HAP-1 (cell line): ENCODE measurements at regions not wholly inside any gene's neighbourhood (a gene's known extent, or its start where the extent isn't known, plus 50 kb on each side); places are given as distances from the start of the nearest gene placed in this dataset.
"Not testable (repeated sequence)": the region's sequence is repeated elsewhere in the genome, so short reads cannot be mapped to it uniquely, and the experiment has no call there.

Experiments
- DNase-seq, 2 experiments: peaks; one replicate each; pipeline ENCODE4 v3.0.0-alpha.2; 2016 to 2020; ENCODE audit warnings: low spot score in 2 of 2
- H3K27me3 ChIP-seq: fragments of 250-450 bp; sonication (Bioruptor Pico); 2 replicates; pipeline ENCODE4 v1.5.1; 2020; ENCODE audit warnings: low read depth, mild to moderate bottlenecking, moderate library complexity
- H3K36me3 ChIP-seq: fragments of 250-450 bp; sonication (Bioruptor Pico); replicated peaks from 2 replicates; pipeline ENCODE4 v1.5.1; 2020; ENCODE audit warnings: mild to moderate bottlenecking
- H3K4me1 ChIP-seq: fragments of 250-450 bp; sonication (Bioruptor Pico); 2 replicates; pipeline ENCODE4 v1.5.1; 2020; ENCODE audit warnings: mild to moderate bottlenecking
- H3K4me3 ChIP-seq: fragments of 250-450 bp; sonication (Bioruptor Pico); 2 replicates; pipeline ENCODE4 v1.5.1; 2020; ENCODE audit warnings: mild to moderate bottlenecking, moderate library complexity
- H3K9me3 ChIP-seq: fragments of 250-450 bp; sonication (Bioruptor Pico); 2 replicates; pipeline ENCODE4 v1.5.1; 2020; ENCODE audit warnings: mild to moderate bottlenecking, moderate library complexity
- in situ Hi-C: fragments of 300-500 bp; cut with MboI; formaldehyde crosslinking; loops from 3 replicates; pipeline ENCODE4 v1.14.3; 2020; ENCODE audit warnings: low sequenced_read_pairs, inconsistent platforms, mixed read lengths

DNA sequence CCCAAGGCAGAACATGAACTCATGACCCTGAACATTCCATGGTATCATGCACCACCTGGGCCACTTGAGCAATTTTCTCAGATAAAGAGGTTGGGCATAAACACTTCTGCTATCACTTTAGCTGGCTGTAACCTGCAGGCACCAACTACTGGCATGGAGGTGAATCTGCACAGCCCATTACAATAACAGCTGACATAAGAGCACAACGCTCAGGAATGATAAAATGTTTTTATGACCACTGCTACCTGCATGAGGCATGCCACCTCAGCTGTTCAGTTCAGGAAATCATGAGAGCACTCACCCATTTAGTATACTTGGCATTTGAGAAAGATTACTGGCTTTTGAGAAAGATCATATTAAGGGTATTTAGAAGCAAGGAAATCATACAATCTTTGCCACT, 85.7 kb upstream of the SPIN4 start:
- Histone ChIP-seq H3K27me3 (no peaks in the 10 kb centered on the region), H3K4me3 (no peak overlapping the region), H3K36me3 (no peaks in the 10 kb centered on the region), H3K9me3 (no peaks in the 10 kb centered on the region), H3K4me1 (no peaks in the 10 kb centered on the region)
- in situ Hi-C loops = no loop called here
- no peak for DNase-seq

DNA sequence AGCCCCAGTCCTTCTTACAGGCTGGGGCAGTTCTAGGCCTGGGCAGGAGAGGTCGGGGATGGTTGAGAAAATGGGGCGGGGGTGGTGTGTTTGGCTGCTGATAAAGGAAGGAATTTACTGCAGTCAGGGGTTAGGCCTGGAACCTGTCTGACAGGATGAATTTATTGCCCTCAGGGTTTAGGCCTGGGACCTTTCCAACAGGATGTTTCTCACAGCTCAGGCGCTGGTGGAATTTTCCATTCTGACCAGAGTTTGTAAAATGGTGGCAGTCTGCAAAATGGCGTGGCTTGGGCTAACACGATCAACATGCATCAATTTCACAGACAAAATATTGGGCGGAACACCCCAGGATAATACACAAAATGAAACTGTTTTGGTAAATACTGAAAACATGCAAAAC, 83.5 kb upstream of the SPIN4 start:
- H3K9me3 ChIP-seq = no peaks in the 10 kb centered on the region
- H3K27me3 ChIP-seq = no peaks in the 10 kb centered on the region
- no peak overlapping the region for H3K4me3 ChIP-seq
- H3K36me3 ChIP-seq = no peaks in the 10 kb centered on the region
- peak; percentile 22 to 35 for DNase-seq
- in situ Hi-C loops = no loop called here
- no peaks in the 10 kb centered on the region for H3K4me1 ChIP-seq

- Histone ChIP-seq H3K27me3 (no peaks in the 10 kb centered on the region), H3K36me3 (no peaks in the 10 kb centered on the region), H3K4me1 (no peaks in the 10 kb centered on the region; the same call in 1 of the 2 replicates), H3K4me3 (no peak overlapping the region), H3K9me3 (no peaks in the 10 kb centered on the region)
- in situ Hi-C loops = no loop called here
- no peak for DNase-seq
Measured at GRCh38 chrX:63434206-63434605, 83.1 kb upstream of the SPIN4 start.

DNA sequence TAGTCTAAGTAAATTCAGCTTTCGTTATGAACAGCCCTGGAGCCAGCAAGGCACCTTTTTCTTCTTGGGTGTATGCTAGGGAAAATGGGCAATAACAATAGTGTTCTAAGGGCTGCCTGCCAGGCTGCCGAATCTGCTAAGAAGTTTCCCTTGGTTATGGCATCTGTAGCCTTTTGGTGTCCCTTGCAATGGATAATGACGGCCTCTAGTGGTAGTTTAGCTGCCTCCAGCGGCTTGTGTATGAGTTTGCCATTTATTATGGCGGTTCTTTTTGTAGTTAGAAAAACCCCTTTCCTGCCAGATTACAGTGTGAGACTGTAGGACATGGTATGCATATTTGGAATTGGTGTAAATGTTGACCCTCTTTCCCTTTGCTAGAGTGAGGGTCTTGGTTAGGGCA, 78.9 kb upstream of the SPIN4 start:
- Histone ChIP-seq H3K4me3 (no peak overlapping the region), H3K4me1 (no peaks in the 10 kb centered on the region; the same call in 1 of the 2 replicates), H3K36me3 (0 out of 2 replicates have a peak, but pooled peaks cover 2% of the 10 kb centered on the region), H3K27me3 (no peaks in the 10 kb centered on the region), H3K9me3 (no peaks in the 10 kb centered on the region)
- DNase-seq = no peak
- in situ Hi-C loops = no loop called here

DNA sequence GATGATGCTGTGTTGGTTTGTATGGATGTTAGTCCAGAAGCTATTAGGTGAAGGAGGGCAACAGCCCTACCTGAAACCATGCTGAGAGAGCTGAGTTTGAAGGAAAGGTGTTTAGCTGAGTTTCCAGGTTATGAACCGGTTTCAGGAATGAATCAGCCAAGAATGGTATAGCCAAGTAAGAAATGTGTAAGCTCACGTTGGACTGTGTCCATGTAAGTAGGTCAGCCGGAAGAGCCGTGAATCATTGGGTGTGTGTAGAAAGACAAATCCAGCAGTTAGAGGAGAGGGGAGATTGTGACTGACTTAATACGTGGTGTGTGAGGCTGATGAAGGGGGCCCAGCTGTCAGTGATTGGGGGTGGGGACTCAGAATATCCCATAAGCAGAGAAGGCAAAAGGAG, 77.2 kb upstream of the SPIN4 start:
- in situ Hi-C loops = no loop called here
- H3K4me3 ChIP-seq = no peak overlapping the region

GRCh38 chrX:63426519-63426918, 75.4 kb upstream of the SPIN4 start:
- DNase-seq = no peak
- H3K36me3 ChIP-seq = 0 out of 2 replicates have a peak, but pooled peaks cover 2% of the 10 kb centered on the region
- in situ Hi-C loops = no loop called here

More for the DNA sequence above, 77.2 kb upstream of the SPIN4 start:
- H3K4me1 ChIP-seq = no peaks in the 10 kb centered on the region; the same call in 1 of the 2 replicates
- H3K9me3 ChIP-seq = no peaks in the 10 kb centered on the region
- H3K36me3 ChIP-seq = 0 out of 2 replicates have a peak, but pooled peaks cover 2% of the 10 kb centered on the region
- DNase-seq = no peak
- H3K27me3 ChIP-seq = no peaks in the 10 kb centered on the region

DNA sequence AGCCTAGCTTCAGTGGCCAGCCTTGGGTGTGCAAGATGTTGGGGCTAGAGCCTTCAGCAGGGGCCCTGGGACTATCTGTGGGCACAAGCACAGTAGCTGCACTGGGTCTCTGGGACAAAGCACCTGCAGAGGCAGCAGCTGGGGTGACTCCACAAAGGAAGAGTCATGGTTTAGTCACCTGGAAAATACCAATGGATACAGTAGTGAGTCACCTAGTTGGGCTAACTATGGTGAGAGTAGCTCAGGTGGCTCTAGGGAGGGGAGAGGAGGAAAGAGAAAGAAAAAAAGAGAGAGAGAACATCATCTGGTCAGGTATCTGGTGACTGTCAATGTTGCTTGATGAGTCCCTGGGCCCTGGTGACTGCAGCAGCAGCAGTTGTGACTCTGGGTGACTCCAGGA, 72.9 kb upstream of the SPIN4 start:
- in situ Hi-C loops = no loop called here
- 0 out of 2 replicates have a peak, but pooled peaks cover 2% of the 10 kb centered on the region for H3K36me3 ChIP-seq
- no peak overlapping the region for H3K4me3 ChIP-seq
- H3K27me3 ChIP-seq = no peaks in the 10 kb centered on the region
- no peaks in the 10 kb centered on the region; the same call in 1 of the 2 replicates for H3K4me1 ChIP-seq
- no peak for DNase-seq
- no peaks in the 10 kb centered on the region for H3K9me3 ChIP-seq

More at GRCh38 chrX:63426519-63426918, 75.4 kb upstream of the SPIN4 start:
- Histone ChIP-seq H3K4me1 (no peaks in the 10 kb centered on the region; the same call in 1 of the 2 replicates), H3K9me3 (no peaks in the 10 kb centered on the region), H3K4me3 (no peak overlapping the region), H3K27me3 (no peaks in the 10 kb centered on the region)

GRCh38 chrX:63421411-63421810, 70.3 kb upstream of the SPIN4 start:
- DNase-seq = no peak
- Histone ChIP-seq H3K27me3 (no peaks in the 10 kb centered on the region), H3K36me3 (0 out of 2 replicates have a peak, but pooled peaks cover 2% of the 10 kb centered on the region), H3K4me3 (no peak overlapping the region), H3K9me3 (no peaks in the 10 kb centered on the region), H3K4me1 (peaks cover 10% of the 10 kb centered on the region)
- in situ Hi-C loops = no loop called here

DNA sequence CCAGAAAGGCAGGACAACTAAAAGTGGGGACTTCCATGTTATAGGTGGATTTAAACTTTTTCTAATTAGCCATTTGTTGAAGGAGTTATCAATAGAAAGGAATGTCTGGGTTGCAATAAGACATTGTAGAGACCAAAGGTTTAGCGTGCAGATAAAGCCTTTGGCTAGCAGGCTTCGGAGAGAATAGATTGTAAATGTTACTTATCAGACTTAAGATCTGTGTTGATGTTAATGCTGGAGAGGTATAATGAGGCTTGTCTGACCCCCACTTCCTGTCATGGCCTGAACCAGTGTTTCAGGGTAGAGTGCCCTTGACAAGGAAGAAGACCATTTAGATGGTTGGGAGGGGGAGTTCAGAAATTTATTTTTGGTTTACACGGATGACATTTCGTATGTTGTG, 67.1 kb upstream of the SPIN4 start:
- H3K4me3 ChIP-seq = no peak overlapping the region
- H3K9me3 ChIP-seq = no peaks in the 10 kb centered on the region
- no peaks in the 10 kb centered on the region for H3K36me3 ChIP-seq
- H3K27me3 ChIP-seq = no peaks in the 10 kb centered on the region
- peaks cover 10% of the 10 kb centered on the region for H3K4me1 ChIP-seq
- in situ Hi-C loops = no loop called here
- DNase-seq = peak; percentile 22 to 47

DNA sequence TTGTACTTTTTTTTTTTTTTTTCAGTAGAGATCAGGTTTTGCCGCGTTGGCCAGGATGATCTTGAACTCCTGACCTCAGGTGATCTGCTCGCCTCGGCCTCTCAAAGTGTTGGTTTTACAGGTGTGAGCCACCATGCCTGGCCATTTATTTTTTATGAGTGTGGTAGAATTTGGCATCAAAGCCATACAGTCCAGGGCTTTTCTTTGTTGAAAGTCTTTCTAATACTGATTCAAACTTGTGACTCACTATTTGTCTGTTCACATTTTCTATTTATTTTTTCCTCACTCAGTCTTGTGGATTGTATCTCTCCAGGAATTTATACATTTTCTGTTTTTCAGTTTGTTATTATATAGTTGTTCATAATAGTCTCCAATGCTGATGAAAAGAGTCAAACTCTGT, 66.5 kb upstream of the SPIN4 start:
- H3K4me1 ChIP-seq = peaks cover 10% of the 10 kb centered on the region
- H3K4me3 ChIP-seq = no peak overlapping the region
- DNase-seq = no peak
- no peaks in the 10 kb centered on the region for H3K36me3 ChIP-seq
- no peaks in the 10 kb centered on the region for H3K9me3 ChIP-seq
- in situ Hi-C loops = no loop called here
- no peaks in the 10 kb centered on the region for H3K27me3 ChIP-seq

- in situ Hi-C loops, DNase-seq, H3K27me3 ChIP-seq, H3K4me3 ChIP-seq, H3K9me3 ChIP-seq, H3K4me1 ChIP-seq, H3K36me3 ChIP-seq: not testable (repeated sequence)
Measured at GRCh38 chrX:63409934-63410333, 58.8 kb upstream of the SPIN4 start.

DNA sequence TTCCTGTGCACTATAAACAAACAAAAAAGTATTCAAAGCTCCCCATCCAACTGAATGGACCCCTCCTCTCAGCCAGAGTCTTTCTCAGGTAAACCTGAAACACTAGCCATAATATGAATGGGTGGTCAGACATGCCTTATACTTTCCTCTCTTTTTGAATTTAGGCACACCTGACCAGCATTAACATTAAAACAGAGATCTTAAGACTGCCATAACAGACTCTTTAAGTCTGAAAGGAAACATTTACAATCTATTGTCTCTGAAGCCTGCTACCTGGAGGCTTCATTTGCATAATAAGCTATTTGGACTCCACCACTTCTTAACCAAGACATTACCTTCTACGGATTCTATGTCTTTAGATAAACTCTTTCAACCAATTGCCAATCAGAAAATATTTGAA, 56.9 kb upstream of the SPIN4 start:
- Histone ChIP-seq H3K36me3 (no peaks in the 10 kb centered on the region), H3K4me3 (no peak overlapping the region), H3K27me3 (no peaks in the 10 kb centered on the region), H3K9me3 (no peaks in the 10 kb centered on the region), H3K4me1 (peaks cover 7% of the 10 kb centered on the region)
- DNase-seq = no peak
- in situ Hi-C loops = no loop called here

- in situ Hi-C loops = no loop called here
- Histone ChIP-seq H3K4me3 (no peak overlapping the region), H3K36me3 (no peaks in the 10 kb centered on the region), H3K4me1 (peaks cover 7% of the 10 kb centered on the region), H3K9me3 (no peaks in the 10 kb centered on the region), H3K27me3 (no peaks in the 10 kb centered on the region)
- no peak for DNase-seq
Measured at GRCh38 chrX:63404332-63404731, 53.2 kb upstream of the SPIN4 start.

GRCh38 chrX:63402106-63402505, 51.0 kb upstream of the SPIN4 start:
- H3K9me3 ChIP-seq = no peaks in the 10 kb centered on the region
- no peak overlapping the region for H3K4me3 ChIP-seq
- H3K4me1 ChIP-seq = peaks cover 2% of the 10 kb centered on the region
- no peaks in the 10 kb centered on the region for H3K36me3 ChIP-seq
- DNase-seq = no peak
- no peaks in the 10 kb centered on the region for H3K27me3 ChIP-seq
- in situ Hi-C loops = no loop called here
